Osteoblast (primary cell): ENCODE measurements at regions not wholly inside any gene's neighbourhood (a gene's known extent, or its start where the extent isn't known, plus 50 kb on each side); places are given as distances from the start of the nearest gene placed in this dataset.

Source experiments
- DNase-seq: peaks from one replicate; pipeline ENCODE4 v3.0.0; 2011; ENCODE audit warnings: low spot score, mixed read lengths; ENCODE audit not compliant: insufficient read length; ENCODE audit errors: missing footprints
- H2AFZ ChIP-seq: 2 replicates; pipeline ENCODE4 v1.6.0; 2011; ENCODE audit warnings: mild to moderate bottlenecking, low read length
- H3K27ac ChIP-seq: 2 replicates; pipeline ENCODE4 v1.5.1; 2011; ENCODE audit warnings: mild to moderate bottlenecking, low read depth, low read length, moderate library complexity
- H3K27me3 ChIP-seq: 2 replicates; pipeline ENCODE4 v1.6.0; 2012; ENCODE audit warnings: mild to moderate bottlenecking, control low read depth, inconsistent platforms, low read length, moderate library complexity; ENCODE audit not compliant: insufficient read depth
- H3K36me3 ChIP-seq: 2 replicates; pipeline ENCODE4 v1.5.1; 2011; ENCODE audit warnings: mild to moderate bottlenecking, low read length, control low read depth, moderate library complexity; ENCODE audit not compliant: insufficient read depth
- H3K4me1 ChIP-seq: 2 replicates; pipeline ENCODE4 v1.5.1; 2011; ENCODE audit warnings: mild to moderate bottlenecking, low read length, control low read depth, moderate library complexity; ENCODE audit not compliant: insufficient read depth
- H3K4me2 ChIP-seq: 2 replicates; pipeline ENCODE4 v1.6.0; 2011; ENCODE audit warnings: mild to moderate bottlenecking, low read length; ENCODE audit not compliant: insufficient read depth
- H3K4me3 ChIP-seq: fragments of 200-600 bp; sonication (generic); 3 replicates; pipeline ENCODE4 v1.5.1; 2012; ENCODE audit warnings: mild to moderate bottlenecking, low read length, inconsistent platforms; ENCODE audit not compliant: insufficient read depth
- H3K79me2 ChIP-seq: 2 replicates; pipeline ENCODE4 v1.6.0; 2012; ENCODE audit warnings: mild to moderate bottlenecking, low read length, control low read depth, inconsistent platforms; ENCODE audit not compliant: insufficient read depth
- H3K9me3 ChIP-seq: 2 replicates; pipeline ENCODE4 v1.5.1; 2011; ENCODE audit warnings: low read depth, low read length, control low read depth
- H4K20me1 ChIP-seq: 2 replicates; pipeline ENCODE4 v1.6.0; 2012; ENCODE audit warnings: mild to moderate bottlenecking, low read length, control low read depth; ENCODE audit not compliant: insufficient read depth
- CTCF ChIP-seq: IDR thresholded peaks from 2 replicates; pipeline ENCODE4 v1.5.1; 2011; ENCODE audit warnings: mild to moderate bottlenecking, low read depth, low read length, moderate library complexity; ENCODE audit errors: extremely low read depth

DNA sequence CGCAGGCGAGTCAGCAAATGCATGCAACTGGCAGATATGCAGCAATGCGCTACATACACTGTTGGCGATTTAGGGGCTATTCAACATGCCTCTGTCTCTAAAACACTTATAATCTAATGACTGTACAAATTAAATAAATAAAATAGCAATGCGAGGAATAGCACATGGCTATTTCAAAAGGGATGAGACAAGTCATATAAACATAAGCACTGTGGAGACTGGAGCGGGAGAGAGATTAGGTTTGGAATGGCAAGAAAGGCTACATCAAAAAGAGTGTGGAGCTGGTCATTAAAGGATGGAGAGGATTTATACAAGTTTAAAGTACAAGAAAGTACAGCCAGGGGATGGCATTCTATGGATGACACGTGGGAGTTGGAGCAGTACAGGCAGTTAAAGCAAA is 523.5 kb upstream of the CAMK1G start:
- Histone ChIP-seq H2AFZ (no peak overlapping the region), H3K4me1 (no peaks in the 10 kb centered on the region), H3K4me2 (no peak overlapping the region), H3K9me3 (no peaks in the 10 kb centered on the region), H3K27ac (no peak overlapping the region), H3K36me3 (no peaks in the 10 kb centered on the region), H3K27me3 (no peaks in the 10 kb centered on the region), H3K4me3 (no peak overlapping the region), H4K20me1 (no peaks in the 10 kb centered on the region), H3K79me2 (no peaks in the 10 kb centered on the region)
- DNase-seq: no peak
- no peak for TF ChIP-seq CTCF

GRCh38 chr1:209062081-209062620 is 521.4 kb upstream of the CAMK1G start:
- no peaks in the 10 kb centered on the region for H4K20me1 ChIP-seq
- TF ChIP-seq CTCF: no peak

GRCh38 chr1:209062863-209063262 is 520.7 kb upstream of the CAMK1G start:
- Histone ChIP-seq H3K27ac (no peak overlapping the region), H2AFZ (no peak overlapping the region), H3K27me3 (no peaks in the 10 kb centered on the region), H3K4me1 (no peaks in the 10 kb centered on the region), H3K79me2 (no peaks in the 10 kb centered on the region), H4K20me1 (no peaks in the 10 kb centered on the region), H3K9me3 (no peaks in the 10 kb centered on the region), H3K4me2 (no peak overlapping the region), H3K4me3 (no peak overlapping the region), H3K36me3 (no peaks in the 10 kb centered on the region)
- TF ChIP-seq CTCF: no peak
- no peak for DNase-seq

More at GRCh38 chr1:209062081-209062620, 521.4 kb upstream of the CAMK1G start:
- Histone ChIP-seq H3K27ac (no peak overlapping the region), H3K79me2 (no peaks in the 10 kb centered on the region), H3K27me3 (no peaks in the 10 kb centered on the region), H3K4me1 (no peaks in the 10 kb centered on the region), H3K4me3 (no peak overlapping the region), H3K9me3 (no peaks in the 10 kb centered on the region), H3K36me3 (no peaks in the 10 kb centered on the region), H2AFZ (no peak overlapping the region), H3K4me2 (no peak overlapping the region)
- no peak for DNase-seq

DNA sequence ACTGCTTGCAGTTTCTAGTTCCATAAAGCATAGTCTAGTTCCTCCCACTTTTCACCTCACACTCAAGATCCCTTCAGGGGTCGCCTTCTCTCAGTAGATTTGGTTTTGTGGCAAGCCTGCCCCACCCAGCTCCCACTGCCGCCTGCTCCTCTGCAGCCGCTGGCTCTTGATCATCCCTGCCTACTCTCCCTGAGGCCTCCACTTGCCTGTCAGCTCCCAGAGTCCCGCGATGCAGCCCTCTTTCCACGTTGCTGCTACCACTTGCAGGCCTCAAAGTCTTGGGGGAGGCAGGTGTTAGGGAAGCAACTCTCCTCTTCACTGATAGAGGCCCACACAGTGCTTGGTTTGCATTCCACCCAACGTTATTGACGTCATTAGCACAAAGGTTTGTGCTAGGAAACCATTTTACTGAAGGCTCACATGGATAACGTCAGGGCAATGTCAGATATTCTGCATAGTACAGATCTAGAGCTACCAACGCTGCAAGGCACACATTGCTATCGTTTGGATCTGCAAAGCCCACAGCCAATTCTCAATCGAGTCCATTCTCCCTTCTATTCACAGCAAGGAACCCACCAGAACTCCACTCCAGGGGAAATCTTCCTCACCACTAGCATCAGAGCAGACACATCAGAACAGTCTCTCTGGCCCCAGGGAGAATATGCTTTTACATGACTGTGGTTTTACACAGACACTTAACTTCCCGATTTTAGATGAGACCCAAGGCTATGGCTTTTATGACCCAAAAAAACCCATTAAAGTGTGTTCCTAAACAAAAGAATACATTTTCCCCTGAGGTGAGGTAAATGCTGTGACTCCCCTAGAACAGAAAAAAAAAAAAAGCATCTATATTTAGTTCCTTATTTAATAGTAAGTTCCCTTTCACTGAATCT is 519.5 kb upstream of the CAMK1G start:
- no peaks in the 10 kb centered on the region for H3K79me2 ChIP-seq
- H3K4me1 ChIP-seq: no peaks in the 10 kb centered on the region
- no peak overlapping the region for H3K27ac ChIP-seq
- H3K4me2 ChIP-seq: no peak overlapping the region
- H3K4me3 ChIP-seq: no peak overlapping the region
- peak; percentile 39 for DNase-seq
- no peaks in the 10 kb centered on the region for H4K20me1 ChIP-seq
- H3K36me3 ChIP-seq: no peaks in the 10 kb centered on the region
- no peak overlapping the region for H2AFZ ChIP-seq
- no peaks in the 10 kb centered on the region for H3K9me3 ChIP-seq
- H3K27me3 ChIP-seq: no peaks in the 10 kb centered on the region
- no peak for TF ChIP-seq CTCF
